Testis (tissue), 2 donors: ENCODE measurements at regions not wholly inside any gene's neighbourhood (a gene's known extent, or its start where the extent isn't known, plus 50 kb on each side); places are given as distances from the start of the nearest gene placed in this dataset.
A peak's percentile ranks its signal among the peaks of the same experiment; 100 is the strongest.
"Not testable (repeated sequence)": the region's sequence is repeated elsewhere in the genome, so short reads cannot be mapped to it uniquely, and the experiment has no call there.

ENCODE experiments used
- DNase-seq: peaks from one replicate; pipeline ENCODE4 v3.0.0-alpha.2; 2019
- H3K27ac ChIP-seq, 2 donors: fragments of 200-600 bp; sonication (generic); one replicate each; pipeline ENCODE4 v1.5.1; 2019
- H3K27me3 ChIP-seq: fragments of 200-600 bp; sonication (generic); one replicate; pipeline ENCODE4 v1.5.1; 2019
- H3K36me3 ChIP-seq: fragments of 200-600 bp; sonication (generic); one replicate; pipeline ENCODE4 v1.5.1; 2017; ENCODE audit warnings: low read depth; ENCODE audit errors: missing control alignments
- H3K4me1 ChIP-seq: fragments of 200-600 bp; sonication (generic); one replicate; pipeline ENCODE4 v1.5.1; 2019
- H3K4me3 ChIP-seq, 2 donors: fragments of 200-600 bp; sonication (generic); one replicate each; pipeline ENCODE4 v1.5.1; 2017 to 2019
- H3K9me3 ChIP-seq: fragments of 200-600 bp; sonication (generic); one replicate; pipeline ENCODE4 v1.5.1; 2017
- POLR2A ChIP-seq: fragments of 450-650 bp; IDR thresholded peaks from one replicate; pipeline ENCODE4 v1.6.1; 2017; ENCODE audit warnings: antibody characterized with exemption, mild to moderate bottlenecking, moderate library complexity
- WGBS, 2 donors: methylation state at CpG; one replicate each; pipeline ENCODE4 v1.1.5; 2018; 5-methylcytosine and 5-hydroxymethylcytosine counted together
- intact Hi-C: fragments of 100-400 bp; cut with DNase I; formaldehyde crosslinking; loops from one replicate; pipeline ENCODE4 v1.15.1; 2023; ENCODE audit warnings: low total_unique reads
- TF ChIP-seq, protein P1 (sequence below), 3 experiments: fragments of 450-650 bp in 2 of 3; fragments of 200-600 bp in 1 of 3; sonication (generic) in 1 of 3; IDR thresholded peaks; one replicate each; pipeline ENCODE4 v1.5.1; 2016 to 2019; ENCODE audit warnings: antibody characterized with exemption in 3 of 3, mild to moderate bottlenecking in 2 of 3, moderate library complexity in 1 of 3

DNA sequence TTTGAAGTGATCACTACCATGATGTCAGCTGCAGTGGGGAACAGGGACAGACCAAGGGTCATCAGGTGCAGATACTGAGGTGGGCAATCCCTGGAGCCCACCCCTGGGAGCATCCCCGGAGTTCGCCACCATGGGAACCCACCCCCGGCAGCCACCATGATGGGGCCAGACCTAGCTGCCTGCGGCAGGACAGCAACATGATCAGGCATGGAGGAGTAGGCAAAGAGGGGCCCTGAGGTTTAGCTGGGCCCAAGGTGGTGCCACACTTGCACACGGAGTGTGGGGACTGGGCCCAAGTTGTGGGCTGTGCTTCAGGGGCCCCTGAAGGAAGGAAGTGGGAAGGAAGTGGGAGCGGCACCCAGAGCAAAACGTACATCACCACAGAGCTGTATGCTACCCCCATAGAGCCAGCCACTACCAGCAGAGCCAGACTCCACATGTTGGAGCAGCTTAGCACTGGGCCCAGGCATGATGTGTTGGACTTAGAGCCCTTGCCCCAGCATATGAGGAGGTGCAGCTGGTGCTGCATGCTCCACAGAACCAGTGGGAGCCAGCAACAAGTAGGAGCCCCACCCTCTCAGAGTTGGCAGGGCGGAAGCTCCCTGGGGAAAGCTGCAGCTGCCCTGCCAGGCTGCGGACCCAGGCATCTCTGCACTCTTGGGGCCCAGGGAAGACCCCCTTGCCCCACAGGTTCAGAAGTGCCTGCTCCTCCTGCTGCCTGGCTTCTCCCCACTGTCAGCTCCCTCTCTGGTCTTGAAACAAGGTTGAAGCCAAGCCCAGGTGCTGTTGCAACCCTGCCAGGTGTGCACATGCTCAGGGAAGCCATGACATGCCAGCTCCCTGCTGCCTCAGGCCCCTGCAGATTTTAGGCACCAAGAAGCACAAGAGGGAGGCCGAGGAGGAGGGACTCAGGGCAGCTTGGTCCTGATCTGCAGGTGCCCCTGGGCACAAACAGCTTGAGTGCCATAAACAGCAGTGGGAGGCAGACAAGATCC is 515.3 kb downstream of the ZBBX start:
- no peaks in the 10 kb centered on the region for H3K36me3 ChIP-seq
- TF ChIP-seq, protein P1, sequence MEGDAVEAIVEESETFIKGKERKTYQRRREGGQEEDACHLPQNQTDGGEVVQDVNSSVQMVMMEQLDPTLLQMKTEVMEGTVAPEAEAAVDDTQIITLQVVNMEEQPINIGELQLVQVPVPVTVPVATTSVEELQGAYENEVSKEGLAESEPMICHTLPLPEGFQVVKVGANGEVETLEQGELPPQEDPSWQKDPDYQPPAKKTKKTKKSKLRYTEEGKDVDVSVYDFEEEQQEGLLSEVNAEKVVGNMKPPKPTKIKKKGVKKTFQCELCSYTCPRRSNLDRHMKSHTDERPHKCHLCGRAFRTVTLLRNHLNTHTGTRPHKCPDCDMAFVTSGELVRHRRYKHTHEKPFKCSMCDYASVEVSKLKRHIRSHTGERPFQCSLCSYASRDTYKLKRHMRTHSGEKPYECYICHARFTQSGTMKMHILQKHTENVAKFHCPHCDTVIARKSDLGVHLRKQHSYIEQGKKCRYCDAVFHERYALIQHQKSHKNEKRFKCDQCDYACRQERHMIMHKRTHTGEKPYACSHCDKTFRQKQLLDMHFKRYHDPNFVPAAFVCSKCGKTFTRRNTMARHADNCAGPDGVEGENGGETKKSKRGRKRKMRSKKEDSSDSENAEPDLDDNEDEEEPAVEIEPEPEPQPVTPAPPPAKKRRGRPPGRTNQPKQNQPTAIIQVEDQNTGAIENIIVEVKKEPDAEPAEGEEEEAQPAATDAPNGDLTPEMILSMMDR (IDR thresholded peaks at IDR 0.05) = no peak
- no peak for TF ChIP-seq POLR2A
- no peaks in the 10 kb centered on the region for H3K27me3 ChIP-seq
- H3K4me3 ChIP-seq = no peak overlapping the region
- WGBS, 2 donors = 86 to 87% methylated on average over 8 to 10 of the region's 10 CpGs
- no peak overlapping the region for H3K27ac ChIP-seq
- intact Hi-C loops = no loop called here
- DNase-seq = no peak
- H3K4me1 ChIP-seq = no peaks in the 10 kb centered on the region
- no peaks in the 10 kb centered on the region for H3K9me3 ChIP-seq

DNA sequence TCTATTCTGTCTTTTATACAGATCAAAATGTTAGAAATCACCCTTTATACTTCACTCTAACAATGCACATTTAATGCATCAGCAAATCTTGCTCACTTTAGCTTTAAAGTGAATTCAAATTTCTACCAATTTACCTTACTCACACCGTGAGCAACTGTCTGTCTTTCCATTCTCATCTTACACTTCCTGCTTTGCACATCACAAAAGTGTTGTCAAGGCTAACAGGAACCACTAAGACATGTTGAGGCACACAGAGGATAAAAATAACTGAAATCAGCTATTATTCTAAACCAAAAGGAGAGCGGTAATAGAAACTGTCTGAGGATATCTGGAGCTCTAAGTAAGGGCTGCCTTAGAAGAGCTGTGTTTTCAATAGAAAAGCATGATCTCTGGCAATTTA is 519.9 kb downstream of the ZBBX start:
- 81 to 88% methylated on average over 2 of the region's 2 CpGs for WGBS, 2 donors
- H3K27ac ChIP-seq = no peak overlapping the region

DNA sequence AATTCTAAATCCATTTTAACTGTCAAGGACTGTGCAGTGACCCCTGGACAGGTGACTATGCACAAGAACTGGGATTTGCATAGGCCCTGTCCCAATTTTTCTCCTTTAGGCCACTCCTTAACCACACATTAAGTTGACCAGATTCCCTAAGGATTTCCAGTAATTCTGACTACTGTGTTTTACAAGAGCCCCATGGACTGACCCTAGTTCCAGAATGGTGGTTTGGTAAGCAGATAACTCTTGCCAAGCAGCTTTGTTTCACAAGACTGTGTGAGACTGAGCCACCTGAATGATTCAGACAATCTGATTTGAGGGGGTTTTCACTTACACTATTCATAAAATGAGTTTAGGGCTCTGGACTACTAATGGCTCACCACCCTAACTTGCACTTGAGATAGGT is 535.8 kb downstream of the ZBBX start:
- no peaks in the 10 kb centered on the region for H3K36me3 ChIP-seq
- no peaks in the 10 kb centered on the region for H3K9me3 ChIP-seq
- intact Hi-C loops = no loop called here
- no peaks in the 10 kb centered on the region for H3K4me1 ChIP-seq
- TF ChIP-seq, protein P1 (IDR thresholded peaks at IDR 0.05) = no peak
- TF ChIP-seq POLR2A = no peak
- H3K4me3 ChIP-seq = no peak overlapping the region
- H3K27me3 ChIP-seq = no peaks in the 10 kb centered on the region
- no peak for DNase-seq
- no peak overlapping the region for H3K27ac ChIP-seq

More for the DNA sequence above, 519.9 kb downstream of the ZBBX start:
- Histone ChIP-seq H3K4me3 (no peak overlapping the region), H3K4me1 (no peaks in the 10 kb centered on the region), H3K9me3 (no peaks in the 10 kb centered on the region), H3K27me3 (no peaks in the 10 kb centered on the region), H3K36me3 (no peaks in the 10 kb centered on the region)
- intact Hi-C loops = no loop called here
- DNase-seq = no peak
- TF ChIP-seq, protein P1 (IDR thresholded peaks at IDR 0.05) = no peak
- TF ChIP-seq POLR2A = no peak

DNA sequence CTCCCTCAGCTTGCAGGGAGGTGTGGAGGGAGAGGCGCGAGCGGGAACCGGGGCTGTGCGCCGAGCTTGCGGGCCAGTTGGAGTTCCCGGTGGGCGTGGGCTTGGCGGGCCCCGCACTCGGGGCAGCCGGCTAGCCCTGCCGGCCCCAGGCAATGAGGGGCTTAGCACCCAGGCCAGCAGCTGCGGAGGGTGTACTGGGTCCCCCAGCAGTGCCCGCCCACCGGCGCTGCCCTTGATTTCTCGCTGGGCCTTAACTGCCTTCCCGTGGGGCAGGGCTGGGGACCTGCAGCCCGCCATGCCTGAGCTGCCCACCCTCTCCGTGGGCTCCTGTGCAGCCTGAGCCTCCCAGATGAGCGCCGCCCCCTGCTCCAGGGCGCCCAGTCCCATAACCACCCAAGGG is 537.3 kb downstream of the ZBBX start:
- 85% methylated on average over 25 of the region's 25 CpGs; no CpG with 5 or more reads in 1 of the 2 donors for WGBS, 2 donors
- H3K27ac ChIP-seq, H3K9me3 ChIP-seq: not testable (repeated sequence)

DNA sequence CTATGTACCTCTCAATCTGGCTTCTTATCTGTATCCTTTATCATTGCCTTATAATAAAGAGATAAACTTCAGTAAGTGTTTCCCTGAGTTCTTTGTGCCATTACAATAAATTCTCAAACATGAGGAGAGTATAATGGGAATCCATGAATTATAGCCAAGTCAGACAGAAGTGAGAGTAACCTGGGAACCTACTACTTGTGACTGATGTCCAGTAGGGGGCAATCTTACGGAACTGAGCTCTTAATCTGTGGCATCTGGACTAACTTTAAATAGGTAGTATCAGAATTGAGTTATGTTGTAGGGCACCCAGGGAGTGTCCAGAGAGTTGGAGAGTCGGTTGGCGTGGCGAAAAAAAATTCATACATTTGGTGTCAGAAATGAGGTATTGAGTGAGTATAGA is 542.6 kb downstream of the ZBBX start:
- no peak overlapping the region for H3K27ac ChIP-seq
- intact Hi-C loops = no loop called here
- H3K4me3 ChIP-seq = no peak overlapping the region
- 79 to 85% methylated on average over 4 of the region's 4 CpGs for WGBS, 2 donors
- no peaks in the 10 kb centered on the region for H3K9me3 ChIP-seq
- TF ChIP-seq, protein P1 (IDR thresholded peaks at IDR 0.05) = no peak
- TF ChIP-seq POLR2A = no peak
- no peaks in the 10 kb centered on the region for H3K4me1 ChIP-seq
- no peaks in the 10 kb centered on the region for H3K36me3 ChIP-seq
- peak; percentile 28 for DNase-seq
- H3K27me3 ChIP-seq = no peaks in the 10 kb centered on the region

More for the DNA sequence above, 537.3 kb downstream of the ZBBX start:
- H3K36me3 ChIP-seq, H3K4me1 ChIP-seq, DNase-seq, intact Hi-C loops, H3K27me3 ChIP-seq: not testable (repeated sequence)
- peak overlapping the region in 1 of 2 donors; percentile 38 for H3K4me3 ChIP-seq
